B cell (primary cell): ENCODE measurements at regions not wholly inside any gene's neighbourhood (a gene's known extent, or its start where the extent isn't known, plus 50 kb on each side); places are given as distances from the start of the nearest gene placed in this dataset.
A peak's percentile ranks its signal among the peaks of the same experiment; 100 is the strongest.

Experiments
- ATAC-seq: fragments of 200-7000 bp; cut with Tn5 transposase; one replicate; pipeline ENCODE4 v1.10.0; 2021; ENCODE audit warnings: low read depth, mild to moderate bottlenecking, moderate number of reproducible peaks, moderate library complexity
- CTCF ChIA-PET: fragments of 350-600 bp; sonication (Branson Sonifier 250); formaldehyde crosslinking; loops from one replicate; lab custom pipeline; 2021; ENCODE audit warnings: antibody characterized with exemption, inconsistent platforms; lab: Charles Lee
- POLR2A ChIA-PET: fragments of 350-600 bp; sonication (Branson Sonifier 250); formaldehyde crosslinking; loops from one replicate; lab custom pipeline; 2021; ENCODE audit warnings: antibody characterized with exemption; lab: Charles Lee
- DNase-seq: peaks from one replicate; pipeline ENCODE4 v3.0.0; 2013
- H2AFZ ChIP-seq: 2 replicates; pipeline ENCODE4 v1.6.1; 2012; ENCODE audit warnings: mild to moderate bottlenecking, low read depth, low read length; ENCODE audit not compliant: insufficient read depth, poor library complexity, severe bottlenecking
- H3K27ac ChIP-seq, 2 donors: 1 replicate in 1 of 2; 2 replicates in 1 of 2; pipeline ENCODE4 v1.5.1; 2012 to 2013; ENCODE audit warnings: low read length in 2 of 2, mild to moderate bottlenecking in 2 of 2, moderate library complexity in 1 of 2
- H3K27me3 ChIP-seq, 4 experiments: fragments of 200-600 bp in 1 of 4; sonication (generic) in 1 of 4; replicated peaks in 1 of 4; 1 replicate in 2 of 4; 2 replicates in 2 of 4; pipeline versions ENCODE4 v1.6.1 to v1.7.0; 2013 to 2016; ENCODE audit warnings: low read length in 3 of 4, mild to moderate bottlenecking in 2 of 4, mixed read lengths in 1 of 4, moderate library complexity in 1 of 4; ENCODE audit not compliant: insufficient read depth in 4 of 4, control insufficient read depth in 3 of 4; ENCODE audit errors: control extremely low read depth in 1 of 4
- H3K36me3 ChIP-seq, 2 experiments: replicated peaks in 1 of 2; 1 replicate in 1 of 2; 2 replicates in 1 of 2; pipeline versions ENCODE4 v1.6.1 to v1.7.1; 2013; ENCODE audit warnings: low read length in 1 of 2; ENCODE audit not compliant: insufficient read depth in 2 of 2, control insufficient read depth in 1 of 2; ENCODE audit errors: control extremely low read depth in 1 of 2, extremely low read depth in 1 of 2
- H3K4me1 ChIP-seq, 2 donors: fragments of 200-600 bp in 1 of 2; sonication (generic) in 1 of 2; 1 replicate in 1 of 2; 2 replicates in 1 of 2; pipeline versions ENCODE4 v1.5.1 to v1.6.1; 2013 to 2017; ENCODE audit warnings: low read length in 2 of 2; ENCODE audit not compliant: control insufficient read depth in 2 of 2, insufficient read depth in 2 of 2
- H3K4me2 ChIP-seq: replicated peaks from 2 replicates; pipeline ENCODE3; 2012; ENCODE audit warnings: mild to moderate bottlenecking, low read depth, low read length; ENCODE audit not compliant: poor library complexity, severe bottlenecking
- H3K4me3 ChIP-seq, 5 experiments: fragments of 200-600 bp in 1 of 5; sonication (generic) in 1 of 5; 1 replicate in 3 of 5; 2 replicates in 2 of 5; pipeline versions ENCODE4 v1.5.1 to v1.7.0; 2011 to 2016; ENCODE audit warnings: low read length in 4 of 5, mild to moderate bottlenecking in 4 of 5, low read depth in 2 of 5, control low read depth in 1 of 5, moderate library complexity in 1 of 5; ENCODE audit not compliant: insufficient read depth in 1 of 5; ENCODE audit errors: control extremely low read depth in 1 of 5, extremely low read depth in 1 of 5
- H3K79me2 ChIP-seq: fragments of 200-600 bp; sonication (generic); one replicate; pipeline ENCODE4 v1.6.0; 2016; ENCODE audit warnings: low read length; ENCODE audit not compliant: control insufficient read depth, insufficient read depth
- H3K9ac ChIP-seq: fragments of 200-600 bp; sonication (generic); 2 replicates; pipeline ENCODE4 v1.6.1; 2017; ENCODE audit warnings: mild to moderate bottlenecking, low read length, moderate library complexity
- H3K9me3 ChIP-seq, 3 donors: one replicate each; pipeline versions ENCODE4 v1.6.1 to v1.7.1; 2013; ENCODE audit warnings: low read length in 2 of 3; ENCODE audit not compliant: control insufficient read depth in 2 of 3, insufficient read depth in 1 of 3; ENCODE audit errors: control extremely low read depth in 1 of 3
- H4K20me1 ChIP-seq: 2 replicates; pipeline ENCODE4 v1.6.0; 2012; ENCODE audit warnings: mild to moderate bottlenecking, low read length; ENCODE audit not compliant: insufficient read depth, control insufficient read depth, poor library complexity, severe bottlenecking
- H3K27ac Mint-ChIP-seq: one replicate; pipeline ENCODE4 v1.8.0; 2021; ENCODE audit warnings: mixed read lengths
- H3K27me3 Mint-ChIP-seq: one replicate; pipeline ENCODE4 v1.8.0; 2021; ENCODE audit warnings: mixed read lengths
- H3K4me1 Mint-ChIP-seq: one replicate; pipeline ENCODE4 v1.8.0; 2021; ENCODE audit warnings: mixed read lengths
- H3K4me3 Mint-ChIP-seq: one replicate; pipeline ENCODE4 v1.8.0; 2021; ENCODE audit warnings: mixed read lengths
- H3K9me3 Mint-ChIP-seq: one replicate; pipeline ENCODE4 v1.8.0; 2022; ENCODE audit warnings: mixed read lengths; ENCODE audit not compliant: insufficient read depth
- CTCF ChIP-seq: fragments of 200-600 bp; IDR thresholded peaks from one replicate; pipeline ENCODE4 v1.8.0; 2022; ENCODE audit warnings: antibody characterized with exemption, mild to moderate bottlenecking
- EZH2 ChIP-seq: IDR thresholded peaks from 2 replicates; pipeline ENCODE4 v1.6.1; 2012; ENCODE audit warnings: borderline replicate concordance, low read depth, mild to moderate bottlenecking, moderate library complexity, low read length; ENCODE audit not compliant: insufficient read depth, poor library complexity, severe bottlenecking
- WGBS: methylation state at CpG from one replicate; pipeline ENCODE4 v1.1.5; 2013; ENCODE audit warnings: missing lambda C conversion rate; ENCODE audit not compliant: insufficient coverage; 5-methylcytosine and 5-hydroxymethylcytosine counted together
- intact Hi-C: fragments of 100-400 bp; cut with micrococcal nuclease; formaldehyde crosslinking; loops from one replicate; pipeline ENCODE4 v1.10.0; 2022

GRCh38 chr6:2354138-2354491 lies 108.7 kb upstream of the GMDS start:
- Mint-ChIP-seq H3K27ac (no peak overlapping the region), H3K9me3 (no peaks in the 10 kb centered on the region), H3K4me3 (no peak overlapping the region), H3K4me1 (no peaks in the 10 kb centered on the region), H3K27me3 (no peaks in the 10 kb centered on the region)
- no peak overlapping the region for H3K4me2 ChIP-seq
- H3K79me2 ChIP-seq: no peaks in the 10 kb centered on the region
- no peaks in the 10 kb centered on the region for H3K9me3 ChIP-seq
- DNase-seq (no peak), ATAC-seq (no peak)
- H3K9ac ChIP-seq: no peak overlapping the region
- ChIA-PET POLR2A (no interaction called here), CTCF (interaction anchor here (0.8 to 4.3 kb wide), 20 partner anchors 12 to 762 kb away, joined by 3 to 62 read pairs (median 5); no protein-coding TSS in a partner anchor)
- intact Hi-C loops: loop anchor here (1.0 to 10.0 kb wide), 3 partner anchors 158 to 757 kb away; no protein-coding TSS in a partner anchor
- H3K4me1 ChIP-seq: no peaks in the 10 kb centered on the region
- TF ChIP-seq CTCF: peak; percentile 38
- no peak for TF ChIP-seq EZH2
- no peak overlapping the region for H3K4me3 ChIP-seq
- H3K27ac ChIP-seq: no peak overlapping the region
- H4K20me1 ChIP-seq: no peaks in the 10 kb centered on the region
- no peaks in the 10 kb centered on the region for H3K36me3 ChIP-seq
- no CpG with 5 or more reads among the region's 6 CpGs for WGBS
- no peak overlapping the region for H2AFZ ChIP-seq
- H3K27me3 ChIP-seq: no peaks in the 10 kb centered on the region

- Histone ChIP-seq H3K4me3 (no peak overlapping the region), H3K79me2 (no peaks in the 10 kb centered on the region), H2AFZ (no peak overlapping the region), H3K4me1 (no peaks in the 10 kb centered on the region), H3K9me3 (no peaks in the 10 kb centered on the region), H3K27me3 (no peaks in the 10 kb centered on the region), H4K20me1 (no peaks in the 10 kb centered on the region), H3K27ac (no peak overlapping the region), H3K9ac (no peak overlapping the region), H3K4me2 (no peak overlapping the region), H3K36me3 (no peaks in the 10 kb centered on the region)
- intact Hi-C loops: loop anchor here (1.0 to 10.0 kb wide), 4 partner anchors 144 to 757 kb away; no protein-coding TSS in a partner anchor
- no peak for ATAC-seq
- Mint-ChIP-seq H3K27ac (no peak overlapping the region), H3K27me3 (no peaks in the 10 kb centered on the region), H3K9me3 (no peaks in the 10 kb centered on the region), H3K4me1 (no peaks in the 10 kb centered on the region), H3K4me3 (no peak overlapping the region)
- TF ChIP-seq CTCF (peak; percentile 87), EZH2 (no peak)
- DNase-seq: peak; percentile 63
- CTCF ChIA-PET: interaction anchor here (0.8 to 4.3 kb wide), 20 partner anchors 12 to 761 kb away, joined by 3 to 62 read pairs (median 5); no protein-coding TSS in a partner anchor
- 84% methylated on average over 8 of the region's 10 CpGs for WGBS
- POLR2A ChIA-PET: no interaction called here
Observed at GRCh38 chr6:2353412-2354137, 108.2 kb upstream of the GMDS start.
